ENCODE measurements at regions not wholly inside any gene's neighbourhood (a gene's known extent, or its start where the extent isn't known, plus 50 kb on each side); places are given as distances from the start of the nearest gene placed in this dataset.

- Mint-ChIP-seq H3K36me3 (ENCODE audit: low read depth) (no peaks in the 10 kb centered on the region), H3K27me3 (ENCODE audit: low read depth) (no peaks in the 10 kb centered on the region), H3K4me3 (no peak overlapping the region), H3K9me3 (no peaks in the 10 kb centered on the region), H3K4me1 (peaks cover 41% of the 10 kb centered on the region), H3K27ac (peak overlapping the region in 2 of 3 experiments; percentile 6 to 36)
- TF ChIP-seq CTCF (IDR thresholded peaks at IDR 0.05; ENCODE audit: unreplicated experiment in 3 of 3), result no peak
These were observed 176.1 kb upstream of the HS6ST1 start for GRCh38 chr2:128494640-128495321.

- Mint-ChIP-seq H3K4me3 (no peak overlapping the region), H3K36me3 (ENCODE audit: low read depth) (no peaks in the 10 kb centered on the region), H3K4me1 (peaks cover 41% of the 10 kb centered on the region), H3K27me3 (ENCODE audit: low read depth) (no peaks in the 10 kb centered on the region), H3K27ac (peak overlapping the region; percentile 29 to 69 (median 61)), H3K9me3 (no peaks in the 10 kb centered on the region)
- TF ChIP-seq CTCF (IDR thresholded peaks at IDR 0.05; ENCODE audit: unreplicated experiment in 3 of 3), result no peak
These were observed 177.4 kb upstream of the HS6ST1 start for GRCh38 chr2:128495996-128496547.

GRCh38 chr2:128496700-128497099 lies 178.0 kb upstream of the HS6ST1 start:
- H3K27ac Mint-ChIP-seq, result peak overlapping the region; percentile 29 to 69 (median 61)
- TF ChIP-seq CTCF (IDR thresholded peaks at IDR 0.05; ENCODE audit: unreplicated experiment in 3 of 3), result no peak
- no peaks in the 10 kb centered on the region for H3K9me3 Mint-ChIP-seq
- H3K27me3 Mint-ChIP-seq (ENCODE audit: low read depth), result no peaks in the 10 kb centered on the region
- H3K36me3 Mint-ChIP-seq (ENCODE audit: low read depth), result no peaks in the 10 kb centered on the region
- no peak overlapping the region for H3K4me3 Mint-ChIP-seq
- H3K4me1 Mint-ChIP-seq, result peaks cover 39% of the 10 kb centered on the region

- peaks cover 45% of the 10 kb centered on the region for H3K4me1 Mint-ChIP-seq
- no peaks in the 10 kb centered on the region for H3K27me3 Mint-ChIP-seq (ENCODE audit: low read depth)
- no peaks in the 10 kb centered on the region for H3K9me3 Mint-ChIP-seq
- H3K4me3 Mint-ChIP-seq, result no peak overlapping the region
- H3K36me3 Mint-ChIP-seq (ENCODE audit: low read depth), result no peaks in the 10 kb centered on the region
- no peak for TF ChIP-seq CTCF (IDR thresholded peaks at IDR 0.05; ENCODE audit: unreplicated experiment in 3 of 3)
- H3K27ac Mint-ChIP-seq, result no peak overlapping the region
These were observed 178.8 kb upstream of the HS6ST1 start for GRCh38 chr2:128497461-128497860.

- Mint-ChIP-seq H3K4me1 (peaks cover 51% of the 10 kb centered on the region), H3K27ac (peak overlapping the region; percentile 40 to 72 (median 46)), H3K4me3 (no peak overlapping the region), H3K36me3 (ENCODE audit: low read depth) (no peaks in the 10 kb centered on the region), H3K9me3 (no peaks in the 10 kb centered on the region), H3K27me3 (ENCODE audit: low read depth) (peaks cover 4% of the 10 kb centered on the region)
- TF ChIP-seq CTCF (IDR thresholded peaks at IDR 0.05; ENCODE audit: unreplicated experiment in 3 of 3), result no peak
These were observed 179.4 kb upstream of the HS6ST1 start for GRCh38 chr2:128498086-128498485.

GRCh38 chr2:128498589-128498988 lies 179.9 kb upstream of the HS6ST1 start:
- peak overlapping the region; percentile 40 to 62 (median 49) for H3K27ac Mint-ChIP-seq
- no peak overlapping the region for H3K4me3 Mint-ChIP-seq
- peaks cover 4% of the 10 kb centered on the region for H3K27me3 Mint-ChIP-seq (ENCODE audit: low read depth)
- TF ChIP-seq CTCF (IDR thresholded peaks at IDR 0.05; ENCODE audit: unreplicated experiment in 3 of 3), result no peak
- H3K9me3 Mint-ChIP-seq, result no peaks in the 10 kb centered on the region
- H3K4me1 Mint-ChIP-seq, result peaks cover 51% of the 10 kb centered on the region
- no peaks in the 10 kb centered on the region for H3K36me3 Mint-ChIP-seq (ENCODE audit: low read depth)

Measured in nephron (organoid).